ENCODE measurements at regions not wholly inside any gene's neighbourhood (a gene's known extent, or its start where the extent isn't known, plus 50 kb on each side); places are given as distances from the start of the nearest gene placed in this dataset.
"Not testable (repeated sequence)": the region's sequence is repeated elsewhere in the genome, so short reads cannot be mapped to it uniquely, and the experiment has no call there.

DNA sequence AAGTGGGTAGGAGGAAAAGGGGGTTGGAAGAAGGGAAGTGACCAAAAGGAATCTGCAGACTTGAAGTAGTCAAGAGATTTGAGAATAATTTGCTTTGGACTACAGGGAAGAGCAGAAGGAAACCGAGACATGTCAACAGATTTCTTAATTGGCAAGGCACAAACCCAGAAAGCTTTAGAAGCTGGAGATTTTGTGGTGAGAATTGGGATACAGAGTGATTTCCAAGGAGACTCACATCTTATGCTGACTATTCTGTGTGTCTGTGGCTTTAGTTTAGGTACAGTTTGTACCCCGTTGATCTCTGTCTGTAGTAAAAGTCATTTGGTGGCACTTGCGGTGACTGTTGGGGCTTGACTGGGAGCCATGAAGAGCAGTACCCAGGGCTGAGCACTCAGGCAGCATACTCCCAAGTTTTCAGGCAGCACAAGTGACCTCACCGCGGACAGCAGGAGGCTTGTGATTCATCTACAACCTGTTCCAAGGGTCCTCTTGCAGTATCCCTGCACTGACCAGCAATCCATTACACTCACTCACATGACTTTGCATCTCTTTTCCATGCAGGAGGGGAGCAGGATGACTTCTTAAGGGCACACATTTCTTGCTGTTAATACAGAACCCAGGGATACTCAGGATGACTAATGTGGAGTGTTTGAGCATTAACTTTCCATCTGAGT, 97.1 kb upstream of the TNP1 start:
- no peak for DNase-seq

DNA sequence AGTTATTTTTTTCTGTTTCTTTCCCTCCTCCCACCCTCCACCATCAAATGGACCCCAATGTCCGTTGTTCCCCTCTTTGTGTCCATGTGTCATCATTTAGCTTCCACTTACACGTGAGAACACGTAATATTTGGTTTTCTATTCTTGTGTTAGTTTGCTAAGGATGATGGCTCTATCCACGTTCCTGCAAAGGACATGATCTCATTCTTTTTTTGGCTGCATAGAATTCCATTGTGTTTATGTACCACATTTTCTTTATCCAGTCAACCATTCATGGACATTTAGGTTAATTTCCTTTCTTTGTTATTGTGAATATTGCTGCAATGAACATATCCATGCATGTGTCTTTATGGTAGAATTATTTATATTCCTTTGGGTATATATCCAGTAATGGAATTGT, 91.3 kb upstream of the TNP1 start:
- DNase-seq: no peak

DNA sequence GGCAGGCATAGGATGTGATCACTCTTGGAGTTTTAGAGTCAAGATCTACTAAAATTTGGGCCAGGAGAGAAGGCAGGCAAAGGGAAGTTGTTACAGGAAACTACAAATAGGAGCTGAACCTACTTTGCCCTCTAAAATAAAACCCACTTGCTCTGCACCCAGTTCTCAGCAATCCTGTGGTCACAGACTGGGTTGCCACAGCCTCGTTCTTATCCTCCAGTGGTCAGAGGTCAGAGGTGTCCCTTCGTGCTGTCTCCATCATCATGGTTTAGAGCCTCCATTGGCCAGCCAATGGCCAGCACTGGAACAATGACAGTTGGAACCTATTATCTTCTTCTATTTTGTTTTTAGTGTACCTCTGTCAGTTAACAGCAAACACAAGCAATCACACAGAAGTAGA, 90.7 kb upstream of the TNP1 start:
- DNase-seq: no peak

DNA sequence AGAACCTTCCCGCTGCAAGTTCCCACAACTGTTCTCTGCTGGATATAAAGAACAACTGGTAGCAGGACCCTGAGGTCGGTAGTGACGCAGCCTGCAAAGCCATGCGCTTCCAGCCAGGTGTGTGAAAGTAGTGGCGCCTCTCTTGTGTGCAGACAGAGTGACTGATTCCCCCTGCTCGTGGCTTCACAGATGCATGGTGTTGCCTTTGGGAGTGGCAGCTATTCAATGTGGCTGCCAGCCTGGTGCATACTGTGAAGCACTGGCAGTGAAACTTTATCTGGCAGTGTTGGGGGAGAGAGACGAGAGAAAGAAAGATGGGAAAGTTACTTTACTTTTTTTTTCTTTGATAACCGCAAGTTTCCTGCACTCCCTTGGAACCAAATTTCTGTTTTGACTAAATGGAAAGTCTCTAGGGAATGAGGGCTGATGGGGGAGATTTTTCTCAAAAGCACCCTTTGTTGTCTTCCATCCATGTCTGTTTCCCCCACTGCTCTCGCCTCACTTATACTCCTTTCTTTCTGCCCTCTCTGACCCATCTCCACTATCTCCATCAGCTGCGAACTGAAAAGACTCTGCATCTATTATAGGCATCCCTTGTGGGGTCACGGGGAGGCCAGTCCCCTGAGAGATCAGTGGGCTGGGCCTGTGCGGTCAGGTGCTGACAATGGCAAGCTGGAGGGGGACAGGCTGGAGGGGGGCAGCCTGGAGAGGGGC, 90.0 kb upstream of the TNP1 start:
- no peak for DNase-seq

DNA sequence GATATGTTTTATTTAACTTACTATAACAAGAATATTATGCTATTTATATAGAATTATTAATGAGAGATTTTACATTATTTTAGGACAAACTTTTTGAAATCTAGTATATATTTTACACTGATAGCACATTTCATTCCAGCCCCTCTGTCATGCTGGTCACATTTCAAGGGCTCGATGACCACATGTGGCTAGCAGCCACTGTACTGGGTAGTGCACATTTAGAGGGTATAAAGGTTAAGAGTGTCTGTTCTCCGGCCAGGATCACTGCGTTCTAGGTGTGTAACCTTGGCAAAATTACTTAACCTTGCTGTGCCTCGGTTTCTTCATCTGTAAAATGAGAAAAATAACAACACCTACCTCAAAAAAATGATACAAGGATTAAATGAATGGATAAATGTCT, 87.2 kb upstream of the TNP1 start:
- no peak for DNase-seq

DNA sequence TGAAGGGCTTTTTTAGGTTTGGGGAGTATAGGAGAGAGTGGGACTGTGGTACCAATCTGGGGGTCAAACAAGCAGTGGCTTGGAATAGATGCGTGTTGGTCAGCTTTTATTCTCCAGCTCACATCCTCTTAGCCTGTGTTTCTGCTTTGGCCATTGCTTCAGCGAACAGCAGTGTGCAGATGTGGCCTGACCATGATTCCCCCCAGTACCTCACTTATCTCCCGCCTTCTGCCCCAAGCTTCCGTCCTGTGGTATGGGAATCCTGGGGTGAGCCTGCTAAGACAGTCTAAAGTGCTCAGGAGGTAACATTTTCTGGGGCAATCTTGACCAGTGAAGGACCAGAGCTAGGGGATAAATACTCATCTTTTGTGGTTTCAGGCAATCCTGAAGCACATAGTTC, 84.9 kb upstream of the TNP1 start:
- no peak for DNase-seq

DNA sequence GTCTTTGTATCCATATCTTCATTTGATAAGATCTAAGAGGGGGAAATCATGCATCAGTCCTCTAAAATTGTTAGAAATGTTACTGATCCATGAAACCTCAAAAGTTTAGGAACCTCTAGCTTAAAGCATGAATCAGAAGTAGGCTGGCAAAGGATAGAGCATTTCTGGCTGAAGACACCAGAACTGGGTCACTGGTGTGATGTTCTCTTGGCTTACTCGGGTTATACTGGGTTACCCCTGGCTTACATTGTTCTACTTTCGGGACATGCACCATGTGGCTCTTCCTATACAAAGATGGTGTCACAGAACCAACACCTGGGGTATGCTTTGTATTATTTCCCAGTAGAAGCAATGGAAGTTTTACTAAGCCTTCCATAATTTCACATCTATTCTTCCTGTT, 83.2 kb upstream of the TNP1 start:
- DNase-seq: no peak

DNA sequence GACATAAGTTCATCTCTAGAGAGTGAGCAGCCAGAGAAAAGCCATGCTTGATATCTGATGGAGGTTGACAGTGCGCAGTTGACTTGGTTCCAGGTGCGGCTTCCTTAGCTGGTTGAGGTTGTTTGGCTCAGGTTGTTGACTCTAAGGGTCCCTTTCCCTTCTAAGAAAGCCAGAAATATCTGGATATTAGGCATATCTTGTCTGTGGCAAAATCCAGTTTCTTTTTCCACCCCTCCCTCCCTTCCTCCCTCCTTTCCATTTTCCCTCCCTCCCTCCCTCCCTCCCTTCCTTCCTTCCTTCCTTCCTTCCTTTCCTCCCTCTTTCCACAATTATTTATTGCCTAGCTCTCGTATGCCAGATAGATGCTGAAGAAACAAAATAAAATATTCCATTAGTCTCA, 82.6 kb upstream of the TNP1 start:
- DNase-seq: no peak

DNA sequence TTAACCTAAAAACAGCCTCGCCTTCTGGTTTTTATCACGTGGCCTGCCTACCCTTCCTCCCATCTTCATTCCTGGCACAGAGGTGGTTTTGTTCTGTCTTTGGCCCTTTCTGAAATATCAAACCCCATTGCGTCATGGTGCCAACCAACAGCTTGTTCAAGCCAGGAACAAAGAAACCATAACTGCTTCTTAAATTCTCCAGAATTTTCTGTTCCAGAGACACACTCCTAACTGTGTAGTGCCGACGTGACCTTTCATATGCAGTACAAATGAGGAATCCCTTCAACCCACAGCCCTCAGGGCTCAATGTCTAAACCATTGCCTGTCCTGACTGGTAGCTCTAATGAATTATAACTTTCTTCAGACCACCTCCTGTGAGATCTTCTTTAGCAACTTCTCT, 82.2 kb upstream of the TNP1 start:
- no peak for DNase-seq

DNA sequence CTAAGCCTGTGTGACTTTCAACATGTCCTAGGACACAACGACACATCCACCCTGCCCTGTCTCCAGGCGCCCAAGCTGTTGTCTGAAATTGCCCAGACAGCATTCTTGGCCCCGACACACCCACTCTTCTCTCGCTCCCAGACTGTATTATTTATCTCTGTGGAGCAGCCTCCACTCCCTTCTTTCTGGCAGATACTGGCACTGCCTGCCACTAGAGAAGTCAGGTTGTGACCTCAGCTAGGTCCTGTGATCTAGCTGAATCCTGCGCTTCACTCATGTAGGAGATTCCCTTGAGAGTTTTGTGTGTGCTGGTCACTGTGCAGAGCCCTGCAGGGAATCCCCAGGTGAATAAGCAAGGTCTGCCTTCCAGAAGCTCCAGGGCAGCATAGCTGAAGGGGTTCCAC, 77.1 kb upstream of the TNP1 start:
- no peak for DNase-seq

DNA sequence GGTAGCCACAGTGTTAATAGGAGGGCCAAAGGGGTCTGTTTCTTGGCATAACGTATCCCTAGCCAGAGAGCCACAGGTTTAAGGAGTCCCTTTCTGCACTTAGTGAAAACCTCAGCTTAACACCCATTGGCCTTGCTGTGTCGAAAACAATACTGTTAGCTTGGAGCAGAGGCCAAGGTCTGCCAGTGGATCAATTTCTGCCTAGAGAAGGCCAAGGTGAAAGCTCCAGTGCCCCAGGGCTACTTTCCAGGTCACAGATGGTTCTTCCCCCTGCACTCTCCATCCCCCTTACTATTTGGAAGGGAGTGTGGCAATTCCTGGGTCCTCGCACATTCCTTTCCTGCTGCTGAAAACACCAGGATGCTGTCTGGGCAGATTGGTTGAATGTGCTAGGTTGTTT, 74.8 kb upstream of the TNP1 start:
- DNase-seq: no peak

DNA sequence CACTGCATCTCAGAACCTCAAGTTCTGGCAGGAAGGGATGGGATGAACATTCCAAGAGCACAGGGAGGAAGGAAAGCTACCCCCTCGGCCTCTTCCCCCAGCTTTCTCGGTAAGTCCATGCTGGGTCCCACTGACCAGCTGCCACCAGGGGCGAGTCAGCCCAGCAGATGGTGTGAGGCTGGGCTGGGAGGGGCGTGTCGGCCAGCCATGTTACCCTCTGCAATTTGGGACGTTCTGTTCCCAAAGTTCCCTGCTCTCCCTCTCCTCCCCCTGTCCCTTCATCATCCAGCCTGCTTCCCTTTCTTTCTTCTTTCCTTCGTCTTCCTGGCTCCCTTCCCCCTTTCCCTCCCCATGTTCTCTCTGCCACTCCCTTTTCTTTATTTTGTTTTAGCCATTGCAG, 74.3 kb upstream of the TNP1 start:
- no peak for DNase-seq

DNA sequence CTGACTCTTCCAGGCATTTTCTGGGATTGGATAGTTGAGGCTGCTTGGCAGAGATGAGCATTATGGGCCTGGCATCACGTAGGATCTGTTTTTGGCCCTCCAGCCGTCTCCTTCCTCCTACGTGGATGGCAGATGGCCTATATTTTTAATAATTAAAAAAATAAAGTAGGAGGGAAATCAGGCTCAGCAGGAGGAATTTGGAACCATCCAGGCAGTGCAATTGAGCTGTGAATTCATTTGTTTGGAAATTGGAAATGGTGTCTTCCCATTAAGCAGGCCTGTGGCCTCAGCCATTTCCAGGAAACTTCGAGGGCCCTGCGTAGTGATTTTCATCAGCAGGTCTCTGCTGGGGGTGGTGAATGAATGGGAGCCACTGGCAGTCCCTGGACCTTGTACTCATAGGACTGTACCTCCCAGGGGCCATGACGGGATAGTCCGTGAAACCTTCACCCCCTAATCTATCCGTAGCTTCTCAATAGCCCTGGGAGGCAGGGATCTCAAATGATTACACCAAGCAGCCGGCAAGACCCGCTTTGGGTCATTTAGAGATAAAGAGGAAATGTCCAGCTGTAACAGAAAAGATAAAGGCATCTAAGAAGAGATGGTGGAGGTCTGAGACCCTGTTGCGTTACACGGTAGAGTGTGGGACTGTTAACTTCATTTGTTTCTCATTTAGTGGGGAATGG, 73.1 kb upstream of the TNP1 start:
- no peak for DNase-seq

DNA sequence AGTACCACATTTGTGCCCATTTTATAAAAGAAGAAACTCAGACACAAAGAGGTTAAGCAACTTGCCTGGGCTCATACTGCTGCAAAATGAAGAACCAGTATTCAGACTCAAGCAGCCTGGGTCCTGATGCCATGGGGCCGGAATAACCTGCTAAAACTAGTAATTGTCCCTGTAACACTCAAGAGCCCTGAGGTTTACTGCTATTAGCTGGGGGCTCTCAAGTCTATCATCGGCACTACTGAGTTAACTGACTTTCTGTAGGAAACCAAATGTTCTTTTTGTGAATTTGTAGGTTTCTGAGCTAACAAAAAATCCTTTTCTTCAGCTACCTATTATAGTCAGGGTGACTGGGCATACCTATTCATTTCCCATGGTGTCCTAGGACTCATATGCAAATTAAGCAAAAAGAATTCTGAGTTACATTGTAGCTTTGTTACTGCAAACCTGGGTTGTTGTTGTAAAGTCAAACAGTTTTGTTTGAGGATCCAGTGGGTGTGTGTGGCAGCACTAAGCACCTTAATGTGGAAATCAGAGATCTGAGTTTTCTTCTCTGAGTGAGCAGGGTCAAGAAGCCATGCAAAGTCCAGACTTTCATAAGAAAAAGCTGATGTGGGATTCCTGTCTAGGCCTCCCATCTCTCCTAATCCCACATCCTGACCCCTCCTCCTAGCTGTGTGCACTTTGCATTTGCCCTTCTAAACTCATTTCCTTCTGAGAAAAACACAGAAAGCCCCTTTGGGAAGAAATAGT, 72.4 kb upstream of the TNP1 start:
- no peak for DNase-seq

DNA sequence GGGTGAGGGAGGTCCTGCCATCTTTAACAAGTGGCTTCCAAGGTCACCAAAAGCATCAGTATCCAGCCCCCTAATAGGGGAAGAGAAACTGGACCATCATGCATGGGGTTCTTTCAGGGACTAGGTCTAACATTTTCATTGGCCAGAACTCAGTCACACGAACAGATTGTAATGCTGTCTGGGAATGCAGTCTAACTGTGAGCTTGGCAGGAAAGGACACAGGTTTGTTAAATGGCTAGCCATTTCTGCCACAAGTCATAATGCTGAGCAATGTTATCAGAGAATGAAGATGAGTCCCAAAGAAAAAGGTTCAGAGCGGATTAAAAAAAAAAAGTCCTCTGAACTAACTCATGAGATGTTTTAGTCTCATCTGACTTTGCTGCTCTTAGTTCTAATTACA, 70.9 kb upstream of the TNP1 start:
- no peak for DNase-seq

DNA sequence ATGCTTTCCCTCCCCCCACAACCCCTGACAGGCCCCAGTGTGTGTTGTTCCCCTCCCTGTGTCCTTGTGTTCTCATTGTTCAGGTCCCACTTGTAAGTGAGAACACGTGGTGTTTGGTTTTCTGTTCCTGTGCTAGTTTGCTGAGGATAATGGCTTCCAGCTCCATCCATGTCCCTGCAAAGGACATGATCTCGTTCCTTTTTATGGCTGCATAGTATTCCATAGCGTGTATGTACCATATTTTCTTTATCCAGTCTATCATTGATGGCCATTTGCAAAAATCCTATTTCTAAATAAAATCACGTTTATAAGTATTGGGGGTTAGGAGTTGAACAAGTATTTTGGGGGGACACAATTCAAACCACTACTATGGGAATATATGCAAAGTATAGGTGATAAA, 69.5 kb upstream of the TNP1 start:
- DNase-seq: not testable (repeated sequence)

DNA sequence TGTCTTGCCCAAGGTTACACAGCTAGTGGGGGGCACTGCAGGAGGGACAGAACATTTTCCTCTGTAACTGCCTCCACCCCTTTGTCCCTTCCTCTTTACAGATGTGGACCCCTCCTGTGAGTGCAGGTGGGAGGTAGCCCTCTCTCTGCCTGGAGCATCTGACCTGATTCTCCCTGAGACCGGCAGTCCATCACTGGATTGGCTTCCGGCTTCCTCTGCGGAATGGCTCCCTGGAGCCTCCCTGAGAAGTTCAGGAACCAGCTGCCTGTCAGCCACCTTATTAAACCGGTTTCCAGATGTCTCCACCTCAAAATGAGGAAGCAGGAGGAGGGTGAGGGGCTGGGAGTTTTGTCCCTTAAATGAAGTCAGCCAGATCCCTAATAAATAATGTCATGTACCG, 67.3 kb upstream of the TNP1 start:
- no peak for DNase-seq

DNA sequence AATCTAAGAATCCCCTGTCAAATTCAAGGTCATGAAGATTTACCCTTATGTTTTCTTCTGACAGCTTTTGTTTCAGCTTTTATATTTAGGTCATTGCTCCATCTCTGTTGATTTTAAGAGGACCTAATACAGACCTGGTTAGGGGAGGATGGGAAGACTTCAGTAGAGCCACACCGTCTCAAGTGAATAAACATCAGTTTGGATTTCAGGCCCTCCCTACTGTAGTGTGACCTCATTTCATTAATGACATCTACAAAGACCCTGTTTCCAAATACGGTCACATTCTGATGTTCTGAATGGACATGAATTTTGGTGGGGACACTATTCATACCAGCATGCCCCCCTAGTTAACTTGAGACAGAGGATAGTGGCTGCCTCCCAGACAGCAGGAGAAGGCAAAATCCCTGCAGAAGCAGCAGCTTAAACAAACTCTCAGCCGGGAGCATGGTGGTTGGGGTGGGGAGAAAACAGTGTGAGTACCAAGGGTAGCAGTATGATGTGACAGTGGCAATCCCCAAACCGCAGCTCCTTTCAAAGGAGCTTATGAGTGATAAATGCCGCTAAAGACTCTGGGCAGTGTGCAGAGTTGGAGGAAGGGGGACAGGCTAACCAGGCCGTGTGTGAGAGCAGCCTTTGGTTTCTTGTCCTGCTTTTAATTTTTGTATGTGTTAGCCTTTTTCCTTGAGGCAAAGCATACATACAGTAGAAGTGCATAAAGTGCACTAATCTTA, 65.9 kb upstream of the TNP1 start:
- no peak for DNase-seq

DNA sequence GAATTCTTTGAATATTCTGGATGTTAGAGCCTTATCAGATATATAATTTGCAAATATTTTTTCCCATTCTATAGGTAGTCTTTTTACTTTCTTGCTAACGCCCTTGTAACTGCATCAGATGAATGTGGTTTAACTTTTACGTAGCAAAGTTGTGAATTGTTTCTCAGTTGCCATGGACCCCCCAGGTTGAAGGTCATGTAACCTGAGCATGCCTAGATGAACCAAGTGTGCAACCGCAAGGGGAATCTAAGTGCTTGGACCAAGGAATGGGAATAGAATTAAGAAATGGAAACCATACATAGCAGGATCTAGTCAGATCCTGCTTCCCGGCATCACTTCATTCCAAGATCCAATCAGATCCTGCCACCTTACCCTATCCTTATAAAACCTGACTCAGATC, 65.1 kb upstream of the TNP1 start:
- no peak for DNase-seq

DNA sequence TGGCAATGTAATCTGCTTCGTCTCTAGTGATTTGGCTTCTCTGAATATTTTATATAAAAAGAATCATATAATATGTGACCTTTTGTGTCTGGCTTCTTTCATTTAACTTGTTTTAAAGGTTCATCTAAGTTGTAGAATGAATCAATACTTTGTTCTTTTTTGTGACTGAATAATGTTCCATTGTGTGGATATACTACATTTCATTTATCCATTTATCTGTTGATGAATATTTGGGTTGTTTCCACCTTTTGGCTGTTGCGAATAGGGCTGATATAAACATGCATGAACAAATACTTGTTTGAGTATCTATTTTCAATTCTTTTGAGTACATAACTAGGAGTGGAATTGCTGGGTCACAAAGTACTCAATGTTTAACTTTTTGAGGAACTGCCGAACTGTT, 63.8 kb upstream of the TNP1 start:
- DNase-seq: no peak

DNA sequence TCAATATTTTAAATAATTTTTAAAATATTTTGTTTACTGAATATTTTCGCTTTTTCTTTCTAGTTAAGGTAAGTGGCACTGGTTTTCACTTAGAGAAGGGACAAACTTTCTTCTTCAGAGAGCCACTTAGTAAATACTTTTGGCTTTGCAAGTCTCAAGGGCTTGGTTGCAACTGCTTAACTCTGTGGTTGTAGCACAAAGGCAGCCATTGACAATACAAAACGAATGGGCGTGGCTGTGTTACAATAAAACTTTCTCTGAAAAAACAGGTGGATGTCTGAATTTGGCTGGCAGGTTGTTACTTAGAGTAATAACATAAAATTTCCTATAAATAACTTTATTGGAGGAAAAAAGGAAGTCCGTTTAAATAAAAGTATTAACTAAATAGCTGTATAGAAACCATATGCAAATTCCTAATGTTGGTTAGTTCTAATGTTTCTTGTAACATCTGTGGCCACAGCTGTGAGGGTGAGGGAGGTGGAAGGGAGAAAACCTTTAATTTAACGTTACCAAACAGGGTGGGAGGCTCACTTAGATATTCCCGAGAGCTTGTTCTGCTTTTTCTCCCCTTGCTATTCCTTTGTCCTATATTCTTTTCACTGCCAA, 62.4 kb upstream of the TNP1 start:
- no peak for DNase-seq

DNA sequence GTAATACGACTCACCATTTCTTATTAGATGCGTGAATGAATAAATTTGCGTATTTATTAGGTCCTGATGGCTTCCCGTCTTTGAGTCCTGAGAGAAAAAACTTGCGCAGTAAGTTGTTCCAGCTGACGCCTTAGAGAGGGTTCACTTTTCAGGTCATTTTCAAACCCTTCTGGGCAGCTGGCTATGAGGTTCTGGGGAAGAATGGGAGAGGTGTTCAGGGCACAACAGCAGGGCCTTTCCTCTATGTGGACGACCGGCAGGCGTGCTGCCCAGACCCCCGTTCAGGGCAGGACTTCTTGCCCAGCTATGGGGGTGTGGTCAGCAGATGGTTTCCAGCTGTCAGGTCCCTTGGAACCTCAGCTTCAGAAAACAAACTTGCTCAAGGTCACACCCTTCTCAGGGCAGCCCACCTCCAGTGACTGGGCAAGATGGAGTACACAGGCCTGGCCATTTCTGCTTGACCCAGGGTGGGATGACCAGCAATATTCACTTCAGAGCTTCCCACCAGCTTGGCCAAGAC, 61.1 kb upstream of the TNP1 start:
- no peak for DNase-seq
